Loucy (cell line): ENCODE measurements at regions not wholly inside any gene's neighbourhood (a gene's known extent, or its start where the extent isn't known, plus 50 kb on each side); places are given as distances from the start of the nearest gene placed in this dataset.

Experiments used
- H2AFZ ChIP-seq: fragments of 200-600 bp; sonication (generic); 2 replicates; pipeline ENCODE4 v1.6.0; 2016; ENCODE audit warnings: antibody characterized with exemption, mild to moderate bottlenecking, low read length, moderate library complexity
- H3F3A ChIP-seq: fragments of 200-600 bp; 2 replicates; pipeline ENCODE4 v1.6.0; 2016; ENCODE audit warnings: antibody characterized with exemption, low read depth, mild to moderate bottlenecking
- H3K27me3 ChIP-seq: fragments of 200-600 bp; sonication (generic); 2 replicates; pipeline ENCODE4 v1.6.1; 2014; ENCODE audit warnings: low read length, mild to moderate bottlenecking; ENCODE audit not compliant: insufficient read depth, poor library complexity, severe bottlenecking
- H3K36me3 ChIP-seq: fragments of 200-600 bp; sonication (generic); 2 replicates; pipeline ENCODE4 v1.6.1; 2016; ENCODE audit warnings: low read length; ENCODE audit not compliant: insufficient read depth
- H3K4me1 ChIP-seq: fragments of 200-600 bp; sonication (generic); 2 replicates; pipeline ENCODE4 v1.5.1; 2014; ENCODE audit warnings: low read length, mild to moderate bottlenecking; ENCODE audit not compliant: insufficient read depth, poor library complexity, severe bottlenecking
- H3K4me2 ChIP-seq: fragments of 200-600 bp; sonication (generic); 2 replicates; pipeline ENCODE4 v1.6.0; 2014; ENCODE audit warnings: antibody characterized with exemption, low read length, low read depth, mild to moderate bottlenecking; ENCODE audit not compliant: poor library complexity, severe bottlenecking
- H3K4me3 ChIP-seq: fragments of 200-600 bp; sonication (generic); 2 replicates; pipeline ENCODE4 v1.5.1; 2014; ENCODE audit warnings: low read length, mild to moderate bottlenecking, mixed read lengths; ENCODE audit not compliant: poor library complexity, severe bottlenecking
- H3K79me2 ChIP-seq: fragments of 200-600 bp; sonication (generic); 2 replicates; pipeline ENCODE4 v1.6.1; 2014; ENCODE audit warnings: low read length; ENCODE audit not compliant: insufficient read depth
- H3K9ac ChIP-seq: fragments of 200-600 bp; sonication (generic); 2 replicates; pipeline ENCODE4 v1.6.0; 2014; ENCODE audit warnings: mild to moderate bottlenecking, low read depth, low read length, moderate library complexity; ENCODE audit not compliant: poor library complexity, severe bottlenecking
- H3K9me2 ChIP-seq: fragments of 200-600 bp; sonication (generic); replicated peaks from 2 replicates; pipeline ENCODE4 v1.6.1; 2016; ENCODE audit warnings: low read depth, low read length, mixed read lengths
- H3K9me3 ChIP-seq: fragments of 200-600 bp; sonication (generic); 2 replicates; pipeline ENCODE4 v1.6.1; 2014; ENCODE audit warnings: mild to moderate bottlenecking, antibody characterized with exemption, low read length, low read depth; ENCODE audit not compliant: insufficient read depth
- H4K20me1 ChIP-seq: fragments of 200-600 bp; sonication (generic); 2 replicates; pipeline ENCODE4 v1.6.0; 2014; ENCODE audit warnings: antibody characterized with exemption, low read length, mild to moderate bottlenecking; ENCODE audit not compliant: insufficient read depth, poor library complexity, severe bottlenecking
- CTCF ChIP-seq: fragments of 200-600 bp; sonication (generic); conservative IDR thresholded peaks from 2 replicates; pipeline ENCODE4 v1.5.1; 2014; ENCODE audit warnings: mild to moderate bottlenecking, antibody characterized with exemption, low read length
- EZH2phosphoT487 ChIP-seq: fragments of 200-600 bp; IDR thresholded peaks from 2 replicates; pipeline ENCODE4 v1.6.1; 2018; ENCODE audit warnings: antibody characterized with exemption, mild to moderate bottlenecking, moderate library complexity, borderline replicate concordance

DNA sequence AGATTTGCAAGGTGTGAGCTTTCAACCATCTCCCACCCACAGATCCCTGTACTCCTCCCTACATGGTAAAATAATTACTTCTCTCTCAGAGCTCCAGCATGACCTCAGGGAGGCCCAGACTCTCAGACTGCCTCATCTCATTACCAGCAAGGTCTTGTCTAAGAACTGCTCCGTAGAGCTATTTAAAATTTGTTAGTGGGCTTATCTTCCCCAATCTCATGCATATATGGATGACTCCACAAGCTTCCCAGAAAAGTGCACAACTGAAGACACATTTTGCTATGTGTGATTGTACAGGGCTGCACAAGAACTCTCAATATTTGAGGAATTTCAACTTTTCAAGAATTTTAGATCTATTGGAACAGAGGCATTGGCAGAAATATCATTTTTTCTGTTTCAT lies 230.3 kb downstream of the CSNK2A3 start:
- no peak overlapping the region for H3K4me3 ChIP-seq
- no peaks in the 10 kb centered on the region for H3K27me3 ChIP-seq
- no peak for TF ChIP-seq CTCF
- TF ChIP-seq EZH2phosphoT487, result no peak
- H3K9ac ChIP-seq, result no peak overlapping the region
- no peaks in the 10 kb centered on the region for H3K9me3 ChIP-seq
- H3K4me1 ChIP-seq, result no peaks in the 10 kb centered on the region
- no peaks in the 10 kb centered on the region for H3K9me2 ChIP-seq
- H2AFZ ChIP-seq, result no peak overlapping the region
- H3K4me2 ChIP-seq, result no peak overlapping the region
- H4K20me1 ChIP-seq, result no peaks in the 10 kb centered on the region
- no peaks in the 10 kb centered on the region for H3K79me2 ChIP-seq
- no peaks in the 10 kb centered on the region for H3F3A ChIP-seq
- H3K36me3 ChIP-seq, result no peaks in the 10 kb centered on the region

DNA sequence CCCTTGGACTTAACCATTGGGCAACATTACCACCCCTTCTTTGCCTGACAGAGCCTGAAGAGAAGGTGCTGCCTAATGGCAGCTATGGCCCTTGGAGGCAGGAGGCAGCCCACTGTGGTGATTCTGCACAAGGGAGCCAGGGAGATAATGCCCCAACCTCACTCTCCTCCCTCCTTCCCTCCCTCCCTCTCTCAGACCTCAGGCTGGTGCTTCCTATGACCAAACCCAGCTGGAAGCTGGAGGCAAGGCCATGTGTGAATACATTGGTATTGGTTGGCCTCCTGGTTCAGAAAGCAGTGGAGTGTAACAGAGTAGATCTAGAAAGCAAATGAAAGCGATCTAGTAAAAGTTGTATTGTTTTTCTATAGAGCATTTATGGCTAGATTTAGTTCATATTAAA lies 233.1 kb downstream of the CSNK2A3 start:
- H3K4me2 ChIP-seq, result no peak overlapping the region

GRCh38 chr11:11117730-11118129 lies 235.3 kb downstream of the CSNK2A3 start:
- no peak for TF ChIP-seq EZH2phosphoT487
- no peak for TF ChIP-seq CTCF
- H3K79me2 ChIP-seq, result no peaks in the 10 kb centered on the region
- no peak overlapping the region for H3K4me2 ChIP-seq
- peaks cover 4% of the 10 kb centered on the region; the same call in 1 of the 2 replicates for H3K9me3 ChIP-seq
- no peak overlapping the region for H3K9ac ChIP-seq
- H3K9me2 ChIP-seq, result no peaks in the 10 kb centered on the region
- H3K4me1 ChIP-seq, result no peaks in the 10 kb centered on the region
- no peak overlapping the region for H3K4me3 ChIP-seq
- H3F3A ChIP-seq, result no peaks in the 10 kb centered on the region
- H3K36me3 ChIP-seq, result no peaks in the 10 kb centered on the region
- no peaks in the 10 kb centered on the region for H3K27me3 ChIP-seq
- H4K20me1 ChIP-seq, result no peaks in the 10 kb centered on the region
- H2AFZ ChIP-seq, result no peak overlapping the region

More for the DNA sequence above, 233.1 kb downstream of the CSNK2A3 start:
- H3K27me3 ChIP-seq, result no peaks in the 10 kb centered on the region
- no peak for TF ChIP-seq EZH2phosphoT487
- no peak for TF ChIP-seq CTCF
- no peaks in the 10 kb centered on the region for H3F3A ChIP-seq
- no peaks in the 10 kb centered on the region for H4K20me1 ChIP-seq
- H3K4me1 ChIP-seq, result no peaks in the 10 kb centered on the region
- no peaks in the 10 kb centered on the region for H3K9me2 ChIP-seq
- H2AFZ ChIP-seq, result no peak overlapping the region
- no peaks in the 10 kb centered on the region for H3K36me3 ChIP-seq
- H3K4me3 ChIP-seq, result no peak overlapping the region
- H3K9ac ChIP-seq, result no peak overlapping the region
- H3K79me2 ChIP-seq, result no peaks in the 10 kb centered on the region
- H3K9me3 ChIP-seq, result no peaks in the 10 kb centered on the region
